ENCODE measurements at regions not wholly inside any gene's neighbourhood (a gene's known extent, or its start where the extent isn't known, plus 50 kb on each side); places are given as distances from the start of the nearest gene placed in this dataset.
"Not testable (repeated sequence)": the region's sequence is repeated elsewhere in the genome, so short reads cannot be mapped to it uniquely, and the experiment has no call there.

DNA sequence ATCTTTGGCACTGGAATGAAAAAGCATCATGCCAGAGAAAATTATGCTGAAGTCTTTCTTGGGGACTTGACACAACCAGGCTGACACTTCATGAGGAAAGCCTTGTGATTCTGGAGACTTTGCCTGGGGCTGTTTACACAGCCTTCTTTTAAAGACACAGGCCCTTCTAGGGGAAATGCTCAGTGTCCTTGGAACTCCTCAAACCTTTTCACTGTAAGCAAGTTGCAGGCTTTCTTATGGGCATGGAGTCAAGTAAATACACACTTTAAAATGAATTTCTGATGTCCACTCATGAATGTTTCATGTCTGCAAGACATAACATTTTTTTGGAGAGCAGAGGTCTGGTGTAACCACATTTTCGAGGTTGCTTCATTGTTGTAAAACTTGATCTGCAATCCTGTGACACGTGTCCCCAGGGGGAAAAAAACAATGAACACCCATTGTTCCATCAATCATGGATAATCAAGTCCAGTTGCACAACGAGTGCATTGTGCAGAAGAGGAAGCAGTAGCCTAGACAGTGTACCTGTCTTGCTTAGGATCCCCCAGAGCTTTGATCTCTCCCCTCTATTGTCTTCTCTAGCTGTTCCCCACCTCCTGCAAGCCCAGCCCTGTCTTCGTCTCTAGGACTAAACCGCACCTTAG, 155.1 kb upstream of the PRICKLE1 start:
- DNase-seq = no peak

DNA sequence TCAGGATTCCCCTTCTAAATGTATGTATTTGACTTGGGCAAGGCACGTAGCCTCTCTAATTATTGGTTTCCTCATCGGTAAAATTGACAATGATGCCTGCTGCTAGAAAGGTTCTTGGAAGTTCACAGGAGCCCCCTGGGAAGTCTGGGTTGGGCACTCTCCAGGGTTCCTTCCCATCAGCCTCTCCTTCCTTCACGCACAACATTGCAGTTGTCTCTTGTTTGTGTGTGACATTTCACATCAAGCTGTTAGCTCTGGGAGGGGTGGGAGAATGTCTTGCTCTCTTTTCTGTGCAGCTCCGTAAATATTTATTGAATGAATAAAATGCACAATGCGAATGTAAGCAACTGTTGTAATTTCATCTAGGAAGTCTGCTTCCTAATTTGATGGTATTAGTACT, 153.2 kb upstream of the PRICKLE1 start:
- DNase-seq = no peak

DNA sequence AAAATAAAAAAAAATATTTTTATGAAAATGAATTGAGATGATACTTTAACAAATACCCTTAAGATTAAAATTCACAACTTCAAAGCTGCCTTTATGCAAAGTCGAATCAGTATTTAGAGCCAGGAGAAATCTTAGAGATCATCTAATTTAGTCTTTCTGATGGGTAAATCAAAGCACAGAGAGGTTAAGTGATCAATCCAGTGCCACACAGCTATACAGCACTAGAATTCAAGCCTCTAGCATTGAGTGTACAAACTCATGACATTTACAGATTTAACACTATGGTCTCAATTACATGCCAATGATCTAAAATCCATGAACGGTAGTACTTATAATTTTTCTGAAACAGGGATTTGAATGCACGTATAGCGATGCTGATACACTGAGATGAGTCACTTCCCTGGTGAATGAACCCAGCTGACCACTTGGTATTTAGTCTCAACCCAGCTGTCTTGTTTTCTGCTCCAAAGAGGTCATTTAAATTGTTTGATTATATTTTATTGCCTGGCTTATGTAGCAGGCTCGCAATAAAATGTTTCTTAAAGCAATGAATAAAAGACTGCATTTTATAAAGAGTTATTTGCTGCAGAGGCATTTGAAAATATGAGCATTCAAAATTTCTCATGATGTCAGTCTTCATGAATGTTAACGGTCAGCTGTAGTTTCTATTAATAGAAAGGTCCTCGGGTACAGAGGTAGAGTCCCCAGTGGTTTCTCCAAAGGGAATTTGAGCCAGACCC, 152.4 kb upstream of the PRICKLE1 start:
- no peak for DNase-seq

DNA sequence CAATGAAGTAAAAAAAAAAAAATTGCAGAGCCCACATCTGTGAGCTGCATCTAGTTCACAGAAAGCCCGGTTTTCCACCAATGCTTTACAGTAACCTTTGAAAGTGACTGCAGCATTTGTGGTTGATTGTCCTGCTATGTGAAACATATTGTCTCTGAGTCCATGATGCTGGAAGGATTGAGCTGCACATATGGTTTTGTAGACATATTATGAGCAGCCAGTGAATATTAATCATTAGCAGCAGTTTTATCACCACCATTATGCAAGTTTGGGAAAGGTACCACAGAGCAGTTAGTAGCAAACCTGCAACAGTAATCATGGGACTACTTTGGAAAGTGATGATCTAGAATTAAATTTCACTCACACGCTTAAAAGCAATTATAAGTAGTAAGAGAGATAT, 151.5 kb upstream of the PRICKLE1 start:
- no peak for DNase-seq

DNA sequence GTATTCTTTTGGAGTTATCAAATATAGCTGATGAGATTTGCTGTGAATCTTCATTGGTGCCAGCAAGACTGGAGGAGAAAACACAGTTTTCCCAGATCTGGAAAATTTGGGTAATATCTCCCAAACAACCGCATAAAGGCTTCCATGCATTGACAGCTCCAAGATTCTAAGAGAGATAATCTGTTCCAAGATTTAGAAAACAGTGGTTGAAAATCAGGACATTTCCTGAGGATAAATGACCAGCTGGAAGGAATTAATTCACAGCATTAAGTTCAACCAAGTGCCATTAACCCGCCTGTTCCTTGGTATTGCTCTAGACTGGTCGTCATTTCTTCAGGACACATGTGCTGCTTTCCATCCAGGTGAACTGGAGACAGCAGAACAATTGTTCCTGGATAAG, 147.9 kb upstream of the PRICKLE1 start:
- no peak for DNase-seq

DNA sequence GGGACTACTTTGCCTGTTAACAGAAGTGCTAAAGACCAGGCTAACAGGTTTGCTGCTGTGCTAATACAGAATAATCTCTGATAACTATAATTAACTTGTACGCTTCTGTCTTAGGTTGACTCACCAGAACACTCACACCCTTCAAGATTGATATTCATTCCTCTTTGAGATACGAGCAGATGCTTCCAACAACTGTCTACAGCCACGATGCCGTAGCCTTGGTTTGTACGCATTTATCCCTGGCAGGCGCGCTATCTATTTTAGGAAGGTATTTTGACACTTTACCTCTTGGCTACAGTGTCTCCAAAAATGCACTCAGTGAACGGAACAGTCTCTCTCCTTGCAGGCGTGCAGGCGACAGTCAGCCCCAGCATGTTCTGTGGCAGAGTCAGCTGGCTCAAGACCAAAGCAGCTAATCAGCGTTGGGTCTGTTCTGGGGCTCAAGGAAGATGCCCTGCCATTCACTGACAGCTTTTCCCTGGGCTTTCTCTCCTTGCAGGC, 146.4 kb upstream of the PRICKLE1 start:
- DNase-seq = no peak

DNA sequence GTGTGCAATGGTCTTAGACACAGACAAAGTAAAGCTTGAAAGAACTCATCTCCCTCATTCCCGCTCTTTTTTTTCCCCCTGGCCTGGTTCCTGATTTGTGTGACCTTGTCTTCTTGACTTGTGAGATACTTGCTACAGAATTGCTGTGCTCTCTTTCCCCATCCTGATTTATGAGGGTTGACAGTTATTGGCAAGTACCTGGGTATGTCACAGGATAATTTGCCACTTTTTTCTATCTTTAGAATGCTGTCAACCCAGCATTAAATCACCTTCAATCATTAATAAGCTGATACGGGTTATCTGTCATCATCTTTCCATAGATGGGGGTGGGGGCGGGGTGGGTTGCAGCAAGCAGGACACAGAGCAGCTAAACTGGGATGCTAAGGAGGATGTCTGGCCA, 144.4 kb upstream of the PRICKLE1 start:
- DNase-seq = no peak

DNA sequence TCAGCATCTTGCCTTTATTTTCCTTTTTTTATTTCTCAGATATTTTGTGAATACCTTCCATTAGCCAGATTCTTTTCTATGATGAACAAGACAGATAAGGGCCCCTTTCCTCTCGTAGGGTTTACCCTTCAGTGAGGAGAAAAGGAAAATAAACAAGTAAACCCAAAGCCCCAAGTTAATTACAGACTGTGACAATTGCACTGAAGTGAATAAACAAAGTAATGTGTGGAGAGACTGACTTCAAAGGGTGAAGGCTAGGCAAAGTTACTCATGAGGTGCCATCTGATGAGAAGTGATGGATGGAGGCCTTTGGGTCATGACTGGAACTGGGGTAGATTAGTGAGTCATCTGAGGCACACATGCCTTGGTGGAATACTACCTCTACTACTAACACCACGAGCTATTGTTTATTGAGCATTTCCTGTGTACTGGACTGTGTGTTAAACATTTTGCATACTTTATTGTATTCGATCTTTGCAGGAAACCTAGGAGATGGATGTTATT, 143.4 kb upstream of the PRICKLE1 start:
- no peak for DNase-seq

DNA sequence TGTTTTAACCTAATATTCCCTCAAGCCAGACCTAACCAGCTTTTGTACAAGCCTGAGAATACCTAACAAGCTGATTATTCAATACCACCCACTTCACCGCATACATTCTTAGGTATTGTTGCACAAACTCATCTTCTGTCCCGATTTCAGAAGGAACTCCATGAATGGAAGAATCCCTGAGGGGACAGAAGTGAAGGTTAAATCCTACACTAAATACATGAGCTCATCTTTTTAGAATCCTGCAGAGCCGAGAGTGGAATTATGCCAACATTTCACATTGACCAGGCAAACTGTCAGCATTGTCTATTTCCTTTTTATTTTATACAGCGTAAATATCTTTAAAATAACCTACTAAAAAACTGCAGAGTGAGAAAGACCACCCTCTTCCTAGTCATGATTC, 140.7 kb upstream of the PRICKLE1 start:
- no peak for DNase-seq

DNA sequence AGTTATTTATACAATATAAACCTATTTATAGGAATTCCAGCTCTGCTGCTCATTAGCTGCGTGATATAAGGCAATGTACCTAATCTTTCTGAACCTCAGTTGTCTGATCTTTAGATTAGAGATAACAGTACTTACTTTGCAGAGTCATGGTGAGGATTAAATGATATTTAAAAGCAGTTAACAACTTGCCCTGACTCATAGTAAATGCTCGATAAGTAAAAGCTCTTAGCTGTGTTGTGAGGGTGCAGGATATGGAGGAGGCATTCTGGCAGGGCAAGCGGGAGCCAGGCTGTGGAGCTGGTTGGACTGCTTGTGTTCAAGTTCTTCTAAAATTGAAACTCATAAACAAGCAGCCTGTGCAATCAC, 140.0 kb upstream of the PRICKLE1 start:
- DNase-seq = no peak

DNA sequence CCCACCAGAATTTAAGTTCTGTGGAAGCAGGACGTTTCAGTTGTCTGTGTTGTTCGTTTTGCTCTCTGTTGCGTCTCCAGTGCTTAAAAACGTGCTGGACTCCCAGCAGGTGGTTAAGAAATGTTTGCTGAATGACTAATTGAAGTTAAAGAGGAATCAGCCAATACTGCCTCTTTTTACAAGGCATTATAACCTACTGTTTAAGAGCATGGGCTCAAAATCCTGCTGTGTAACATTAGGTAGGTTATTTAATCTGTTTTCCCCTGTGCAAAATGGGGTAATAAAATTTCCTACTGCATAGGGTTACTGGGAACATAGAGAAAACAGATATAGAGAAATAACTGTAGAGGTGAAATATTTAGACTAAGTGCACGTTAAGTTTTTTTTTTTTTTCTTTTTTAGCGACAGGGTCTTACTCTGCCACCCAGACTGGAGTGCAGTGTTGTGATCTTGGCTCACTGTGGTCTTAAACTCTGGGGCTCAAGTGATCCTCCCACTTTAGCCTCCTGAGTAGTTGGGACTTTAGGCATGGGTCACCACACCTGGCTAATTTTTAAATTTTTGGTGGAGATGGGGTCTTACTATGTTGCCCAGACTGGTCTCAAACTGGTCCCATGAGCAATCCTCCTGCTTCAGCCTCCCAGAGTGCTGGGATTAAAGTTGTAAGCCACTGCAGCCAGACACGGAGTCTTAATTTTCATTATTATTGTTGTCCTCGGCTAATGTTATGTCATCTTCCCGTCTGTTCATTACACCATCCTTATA, 139.4 kb upstream of the PRICKLE1 start:
- no peak for DNase-seq

DNA sequence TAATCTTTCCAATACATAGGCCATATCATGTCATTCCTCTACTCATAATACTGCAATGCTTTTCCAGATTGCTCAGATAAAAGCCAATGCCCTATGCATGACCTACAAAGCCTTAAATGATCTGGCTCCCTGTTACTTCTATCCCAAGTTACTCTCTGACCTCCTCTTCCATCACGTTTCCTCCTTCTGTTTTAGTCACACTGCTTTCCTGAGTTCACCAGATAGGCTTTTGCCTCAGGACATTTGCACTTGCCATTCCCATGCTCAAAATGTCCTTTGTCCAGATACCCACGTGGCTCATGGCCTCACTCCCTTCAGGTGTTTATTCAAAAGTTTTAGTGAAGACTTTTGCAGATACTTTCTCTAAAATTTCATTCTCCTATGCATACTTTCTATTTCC, 138.7 kb upstream of the PRICKLE1 start:
- DNase-seq = no peak

DNA sequence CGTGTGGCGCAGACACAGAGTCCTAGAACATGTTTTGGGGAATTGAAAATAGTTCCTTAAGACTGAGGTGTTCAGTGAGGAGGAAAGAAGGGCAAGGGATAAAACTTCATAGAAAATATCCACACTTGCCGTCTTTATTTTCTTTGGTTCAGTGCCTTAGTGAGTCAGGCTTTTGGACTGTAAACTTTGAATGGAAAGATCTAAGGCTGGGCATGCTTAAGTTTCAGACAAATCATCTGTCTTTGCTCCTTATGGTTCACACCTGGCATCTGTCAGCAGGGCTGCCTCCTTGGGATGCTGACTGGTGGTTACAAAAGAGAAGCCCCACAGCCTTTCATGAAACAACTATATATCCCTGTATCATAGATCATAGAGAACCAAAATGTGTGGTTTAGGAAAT, 136.3 kb upstream of the PRICKLE1 start:
- DNase-seq = no peak

DNA sequence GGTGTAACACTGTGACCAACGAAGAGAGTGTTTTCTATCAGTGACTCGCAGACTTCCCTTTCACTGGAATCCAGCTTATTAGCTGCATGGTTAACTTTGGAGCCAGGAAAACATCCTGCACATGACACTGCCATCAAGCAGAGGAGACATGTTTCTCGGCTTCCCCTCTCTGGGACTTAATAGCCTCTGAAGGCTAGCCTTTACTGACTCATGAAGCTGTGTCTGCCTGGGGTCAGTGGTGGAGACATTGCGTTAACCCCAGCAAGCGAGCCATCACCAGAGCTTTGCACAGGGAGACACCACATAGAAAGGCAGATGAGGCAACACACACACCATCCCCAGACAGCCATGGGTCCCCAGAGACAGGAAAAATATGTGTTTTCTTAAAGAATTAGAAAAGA, 126.9 kb upstream of the PRICKLE1 start:
- no peak for DNase-seq

DNA sequence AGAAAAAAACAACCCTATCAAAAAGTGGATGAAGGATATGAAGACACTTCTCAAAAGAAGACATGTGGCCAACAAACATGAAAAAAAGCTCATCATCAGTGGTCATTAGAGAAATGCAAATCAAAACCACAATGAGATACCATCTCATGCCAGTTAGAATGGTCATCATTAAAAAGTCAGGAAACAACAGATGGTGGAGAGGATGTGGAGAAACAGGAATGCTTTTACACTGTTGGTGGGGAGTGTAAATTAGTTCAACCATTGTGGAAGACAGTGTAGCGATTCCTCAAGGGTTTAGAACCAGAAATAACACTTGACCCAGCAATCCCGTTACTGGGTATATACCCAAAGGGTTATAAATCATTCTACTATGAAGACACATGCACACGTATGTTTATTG, 124.0 kb upstream of the PRICKLE1 start:
- not testable (repeated sequence) for DNase-seq

DNA sequence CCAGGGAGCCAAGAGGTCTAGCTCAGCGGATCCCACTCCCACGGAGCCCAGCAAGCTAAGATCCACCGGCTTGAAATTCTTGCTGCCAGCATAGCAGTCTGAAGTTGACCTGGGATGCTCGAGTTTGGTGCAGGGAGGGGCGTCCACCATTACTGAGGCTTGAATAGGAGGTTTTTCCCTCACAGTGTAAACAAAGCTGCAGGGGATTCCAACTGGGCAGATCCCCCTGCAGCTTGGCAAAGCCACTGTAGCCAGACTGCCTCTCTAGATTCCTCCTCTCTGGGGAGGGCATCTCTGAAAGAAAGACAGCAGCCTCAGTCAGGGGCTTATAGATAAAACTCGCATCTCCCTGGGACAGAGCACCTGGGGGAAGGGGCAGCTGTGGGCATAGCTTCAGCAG, 118.8 kb upstream of the PRICKLE1 start:
- DNase-seq = not testable (repeated sequence)

DNA sequence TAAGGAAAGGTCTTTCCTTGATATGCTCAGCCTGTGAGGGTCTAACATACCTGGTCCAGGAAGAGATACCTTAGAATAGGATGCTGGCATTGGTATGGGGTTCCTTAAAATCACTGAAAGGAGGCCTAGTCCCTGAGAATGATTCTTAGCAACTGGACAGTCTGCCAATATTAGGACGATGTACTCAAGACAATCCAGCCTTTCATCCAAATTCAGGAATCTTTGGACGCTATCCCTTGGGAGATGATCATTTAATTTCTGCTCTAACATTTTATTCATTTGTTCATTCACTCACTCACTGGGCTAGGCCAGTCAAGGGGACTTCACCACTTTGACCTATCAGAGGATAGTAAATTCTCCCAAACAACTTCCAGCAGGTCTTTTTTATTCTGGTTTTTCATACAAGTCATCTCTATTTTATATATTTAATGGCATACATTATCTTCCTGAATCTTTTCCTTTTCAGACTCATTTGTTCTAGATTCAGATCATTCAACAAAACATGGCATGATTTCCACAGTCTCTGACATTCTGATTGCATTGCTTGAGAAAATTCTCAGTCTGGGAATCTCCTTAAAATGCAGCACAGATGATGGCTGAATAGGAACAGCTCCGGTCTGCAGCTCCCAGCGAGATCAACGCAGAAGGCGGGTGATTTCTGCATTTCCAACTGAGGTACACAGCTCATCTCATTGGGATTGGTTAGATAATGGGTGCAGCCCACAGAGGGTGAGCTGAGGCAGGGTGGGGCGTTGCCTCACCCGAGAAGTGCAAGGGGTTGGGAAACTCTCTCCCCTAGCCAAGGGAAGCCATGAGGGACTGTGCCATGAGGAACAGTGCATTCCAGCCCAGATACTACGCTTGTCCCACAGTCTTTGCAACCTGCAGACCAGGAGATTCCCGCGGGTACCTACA, 118.0 kb upstream of the PRICKLE1 start:
- no peak for DNase-seq

DNA sequence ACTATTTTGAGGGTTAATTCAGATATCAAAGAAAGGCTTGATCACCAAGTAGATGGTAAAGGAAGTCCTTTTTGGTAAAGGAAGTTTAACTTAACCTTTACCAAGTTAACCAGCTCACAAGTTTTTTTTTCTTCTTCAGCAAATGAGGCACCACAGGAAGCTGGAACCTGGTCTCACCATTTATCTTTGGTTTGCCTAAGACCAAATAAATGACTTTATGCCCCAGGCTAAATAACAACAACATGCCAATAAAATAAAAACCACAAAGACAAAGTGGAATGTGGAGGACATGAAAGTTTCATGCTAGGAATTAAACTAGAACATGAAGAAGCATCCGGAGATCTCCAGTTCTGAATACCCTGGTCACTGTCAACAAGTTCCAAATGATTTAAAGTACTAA, 116.8 kb upstream of the PRICKLE1 start:
- no peak for DNase-seq

DNA sequence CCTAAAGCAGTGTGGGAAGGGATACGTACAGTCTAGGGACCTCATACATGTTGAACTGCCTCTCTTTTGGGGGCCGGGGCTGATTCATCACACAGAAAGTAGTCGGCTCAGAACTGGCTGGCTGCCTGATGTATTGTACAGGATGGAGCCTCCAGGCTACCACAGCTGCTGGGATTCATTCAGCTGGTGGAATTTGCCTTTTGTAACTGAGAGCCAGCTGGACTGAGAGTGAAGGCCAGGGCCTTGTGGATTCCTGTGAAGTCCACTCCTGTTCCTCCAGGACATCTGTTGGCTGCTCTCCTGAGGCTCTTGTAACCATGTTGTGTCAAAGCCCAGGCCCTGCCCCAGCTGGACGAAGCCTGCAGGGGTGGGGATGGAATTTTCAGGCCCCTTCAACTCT, 116.3 kb upstream of the PRICKLE1 start:
- no peak for DNase-seq

DNA sequence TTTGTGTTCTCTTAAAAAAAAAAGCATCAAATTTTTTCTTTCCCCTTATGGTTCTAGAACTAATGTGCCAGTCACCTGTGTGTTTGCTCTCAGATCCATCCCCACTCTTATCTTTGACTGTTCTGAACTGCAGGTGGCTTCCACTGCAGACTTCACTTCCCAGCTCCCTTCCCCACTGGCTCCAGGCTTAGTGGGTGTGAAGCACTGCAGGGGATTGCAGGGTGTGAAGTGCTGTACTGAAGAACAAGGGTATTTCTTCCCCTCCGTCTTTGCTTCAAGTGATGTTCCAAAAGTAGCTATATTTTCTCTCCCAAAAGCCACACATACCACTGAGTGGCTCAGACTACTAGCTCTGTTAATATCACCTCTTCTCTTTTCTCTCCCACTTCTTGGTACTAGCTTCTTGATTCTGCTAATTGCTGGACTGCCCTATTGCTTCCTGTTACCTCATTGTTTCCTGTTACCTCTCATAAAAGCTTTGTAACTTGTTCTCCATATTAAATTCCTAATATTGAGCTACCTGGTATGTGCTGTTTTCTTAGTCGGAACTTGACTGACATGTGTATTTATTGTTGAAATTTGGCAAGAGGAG, 115.4 kb upstream of the PRICKLE1 start:
- DNase-seq = no peak

DNA sequence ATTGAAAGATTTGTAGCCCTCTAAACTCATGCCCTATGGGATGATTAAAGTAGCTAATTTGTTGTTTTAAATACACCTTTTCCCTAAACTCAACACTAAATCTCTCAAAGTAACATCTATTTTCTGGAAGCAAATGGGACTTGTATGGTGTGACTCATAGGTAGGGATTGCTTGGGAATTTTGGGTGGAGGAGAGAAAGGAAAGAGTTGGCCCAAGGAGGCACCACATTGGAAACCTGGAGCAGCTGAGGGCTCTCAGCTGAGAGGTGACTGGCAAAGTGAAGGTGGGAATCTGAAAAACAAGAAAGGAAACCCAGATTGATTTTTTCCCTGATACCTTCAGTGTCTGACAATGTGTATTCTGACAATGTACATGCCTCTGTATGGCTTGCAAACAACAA, 114.8 kb upstream of the PRICKLE1 start:
- no peak for DNase-seq

DNA sequence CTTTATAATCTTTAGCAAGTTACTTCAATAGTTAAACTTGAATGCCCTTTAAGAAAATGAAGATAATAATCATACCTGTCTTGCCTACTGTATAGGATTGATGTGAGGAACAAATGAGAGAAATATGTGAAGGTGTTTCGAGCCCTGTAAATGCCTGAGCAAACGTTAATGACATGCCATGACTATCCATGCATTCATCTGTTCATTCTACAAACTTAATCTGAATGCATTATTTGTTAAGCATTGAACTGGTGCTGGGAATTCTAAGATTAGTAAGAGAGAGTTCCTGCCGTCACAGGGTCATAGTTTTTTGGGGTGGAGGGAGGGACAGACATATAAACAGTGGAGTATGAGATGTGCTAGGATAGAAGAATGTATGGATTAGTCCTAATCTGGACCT, 111.5 kb upstream of the PRICKLE1 start:
- DNase-seq = no peak
